Hippocampal formation (tissue), 2 donors: ENCODE measurements at regions not wholly inside any gene's neighbourhood (a gene's known extent, or its start where the extent isn't known, plus 50 kb on each side); places are given as distances from the start of the nearest gene placed in this dataset.
"Not testable (repeated sequence)": the region's sequence is repeated elsewhere in the genome, so short reads cannot be mapped to it uniquely, and the experiment has no call there.

ENCODE experiments used
- DNase-seq, 2 donors: peaks; one replicate each; lab custom pipeline; 2025; lab: John Stamatoyannopoulos, UW

GRCh38 chr3:189375532-189375931, 203.8 kb downstream of the TPRG1 start:
- no peak for DNase-seq

- no peak for DNase-seq
These were observed 211.9 kb downstream of the TPRG1 start for GRCh38 chr3:189383630-189384029.

GRCh38 chr3:189385880-189386279, 214.1 kb downstream of the TPRG1 start:
- not testable (repeated sequence) for DNase-seq

- DNase-seq: no peak
These were observed 215.0 kb downstream of the TPRG1 start for GRCh38 chr3:189386739-189387138.

- no peak for DNase-seq
These were observed 217.6 kb downstream of the TPRG1 start for GRCh38 chr3:189389346-189389745.

GRCh38 chr3:189393598-189393997, 221.8 kb downstream of the TPRG1 start:
- no peak for DNase-seq

GRCh38 chr3:189394599-189395121, 222.9 kb downstream of the TPRG1 start:
- DNase-seq: no peak

- DNase-seq: no peak
These were observed 224.1 kb downstream of the TPRG1 start for GRCh38 chr3:189395825-189396224.

GRCh38 chr3:189398656-189399055, 226.9 kb downstream of the TPRG1 start:
- no peak for DNase-seq

- no peak for DNase-seq
These were observed 229.4 kb downstream of the TPRG1 start for GRCh38 chr3:189401196-189401595.

- DNase-seq: no peak
These were observed 228.0 kb upstream of the TP63 start for GRCh38 chr3:189403194-189403593.

- DNase-seq: no peak
These were observed 227.2 kb upstream of the TP63 start for GRCh38 chr3:189404024-189404423.

- DNase-seq: no peak
These were observed 226.2 kb upstream of the TP63 start for GRCh38 chr3:189404797-189405484.

GRCh38 chr3:189406148-189406547, 225.0 kb upstream of the TP63 start:
- no peak for DNase-seq

GRCh38 chr3:189410522-189410921, 220.7 kb upstream of the TP63 start:
- DNase-seq: no peak

- DNase-seq: no peak
These were observed 212.2 kb upstream of the TP63 start for GRCh38 chr3:189419038-189419437.

GRCh38 chr3:189419683-189420082, 211.5 kb upstream of the TP63 start:
- DNase-seq: no peak

- no peak for DNase-seq
These were observed 206.3 kb upstream of the TP63 start for GRCh38 chr3:189424922-189425321.

- no peak for DNase-seq
These were observed 202.2 kb upstream of the TP63 start for GRCh38 chr3:189429019-189429418.

GRCh38 chr3:189430166-189430565, 201.0 kb upstream of the TP63 start:
- no peak for DNase-seq

GRCh38 chr3:189442257-189442656, 188.9 kb upstream of the TP63 start:
- not testable (repeated sequence) for DNase-seq

GRCh38 chr3:189446959-189447560, 184.1 kb upstream of the TP63 start:
- DNase-seq: no peak

- DNase-seq: no peak
These were observed 182.1 kb upstream of the TP63 start for GRCh38 chr3:189449084-189449483.

GRCh38 chr3:189455009-189455408, 176.2 kb upstream of the TP63 start:
- DNase-seq: no peak
